ENCODE measurements at regions not wholly inside any gene's neighbourhood (a gene's known extent, or its start where the extent isn't known, plus 50 kb on each side); places are given as distances from the start of the nearest gene placed in this dataset.

DNA sequence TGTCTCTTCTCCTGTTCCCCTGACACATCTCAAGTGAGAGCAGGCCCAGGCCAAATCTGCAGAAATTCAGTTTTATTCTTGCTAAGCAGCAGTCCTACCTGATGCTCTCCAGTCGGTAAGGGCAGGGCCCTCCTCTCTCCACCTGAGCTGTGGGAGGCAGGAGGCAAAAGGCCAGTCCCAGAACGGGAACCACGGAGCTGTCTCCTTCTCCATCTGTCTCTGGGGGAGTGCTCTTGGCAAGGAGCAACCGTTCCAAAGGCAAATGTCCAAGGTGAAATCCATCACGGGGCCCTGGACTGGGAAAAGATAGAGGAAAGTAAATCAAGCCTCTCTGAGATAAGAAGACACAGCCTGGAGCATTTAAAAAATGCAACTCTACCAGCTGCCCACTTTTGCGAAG is 65.2 kb upstream of the CDON start:
- no peak for DNase-seq

DNA sequence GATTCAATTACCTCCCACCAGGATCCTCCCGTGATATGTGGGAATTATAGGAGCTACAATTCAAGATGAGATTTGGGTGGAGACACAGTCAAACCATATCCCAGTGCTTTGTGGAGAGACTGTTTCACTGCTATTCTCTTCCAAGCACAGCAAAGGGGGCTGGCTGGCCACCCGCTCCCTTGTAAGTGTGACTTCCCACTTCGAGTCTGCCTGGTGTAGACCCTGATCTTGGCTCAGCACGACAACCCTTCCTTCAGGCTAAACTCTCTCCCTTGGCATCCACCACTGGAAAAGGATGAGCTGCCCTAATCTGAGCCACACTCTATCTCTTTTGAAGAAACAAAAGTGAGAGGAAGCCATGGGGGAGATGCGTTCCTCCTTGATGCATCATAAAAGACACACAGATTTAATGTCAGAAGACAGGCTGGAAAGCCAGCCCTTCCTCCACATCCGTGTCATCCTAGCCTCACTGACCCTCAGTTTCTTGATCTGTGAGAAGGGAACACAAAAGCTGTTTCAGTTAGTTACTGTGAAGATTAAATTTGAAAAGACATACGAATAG is 64.7 kb upstream of the CDON start:
- no peak for DNase-seq

DNA sequence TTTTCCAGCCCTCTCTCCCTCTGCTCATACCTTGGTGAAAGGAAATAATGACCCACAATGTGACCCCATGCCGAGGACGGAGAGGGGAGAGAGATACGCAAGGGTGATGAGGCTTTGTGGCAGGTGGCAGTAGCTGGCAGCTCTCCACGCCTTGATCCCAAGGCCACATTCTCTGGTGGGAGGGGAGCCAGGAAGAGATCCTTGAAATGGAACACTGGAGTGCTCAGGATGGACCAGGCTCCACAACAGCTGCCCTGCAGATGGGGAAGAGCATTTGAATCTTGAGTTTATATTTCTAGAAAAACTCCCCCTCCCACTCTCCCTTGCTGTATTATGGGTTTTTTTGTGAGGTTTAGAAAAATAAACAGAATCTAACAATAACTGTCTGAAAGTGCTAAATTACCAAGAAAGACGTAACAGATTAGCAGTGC is 61.6 kb upstream of the CDON start:
- no peak for DNase-seq

DNA sequence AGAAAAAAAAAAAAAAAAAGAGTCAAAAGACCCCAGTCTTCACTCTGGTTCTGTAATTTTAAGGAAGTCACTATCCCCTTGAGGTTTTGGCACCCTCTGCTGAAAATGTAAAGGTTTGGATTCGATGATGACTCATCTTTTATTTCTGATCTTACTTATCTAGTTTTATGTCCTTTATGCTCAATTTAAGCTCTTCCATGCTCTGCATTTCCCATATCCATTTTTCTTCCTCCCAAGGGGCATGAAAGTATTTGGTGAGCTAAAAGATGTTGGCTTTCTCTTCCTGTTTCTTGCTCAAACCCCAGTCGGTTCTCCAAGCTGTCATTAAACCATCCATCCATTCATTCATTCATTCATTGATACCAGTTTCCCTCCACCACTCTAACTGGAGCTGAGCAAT is 61.0 kb upstream of the CDON start:
- no peak for DNase-seq

DNA sequence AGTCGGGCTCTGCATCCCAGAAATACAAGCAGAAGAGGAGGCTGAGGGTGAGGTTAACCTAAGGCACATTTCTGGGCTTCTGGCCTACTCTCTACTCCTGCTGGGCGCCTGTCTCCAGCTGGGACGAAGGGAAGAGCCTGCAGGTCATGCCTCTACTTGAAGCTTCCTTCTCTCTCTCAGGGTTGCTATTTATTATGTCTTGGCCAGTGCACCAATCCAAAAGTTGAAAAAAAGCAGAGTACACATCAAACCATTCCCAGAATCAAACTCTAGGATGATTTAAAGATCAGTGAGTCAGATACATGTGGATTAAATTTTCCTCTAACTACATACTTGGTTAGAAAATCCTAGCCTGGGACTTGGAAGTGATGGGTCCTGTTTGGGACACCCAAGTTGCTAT is 60.2 kb upstream of the CDON start:
- DNase-seq: no peak

DNA sequence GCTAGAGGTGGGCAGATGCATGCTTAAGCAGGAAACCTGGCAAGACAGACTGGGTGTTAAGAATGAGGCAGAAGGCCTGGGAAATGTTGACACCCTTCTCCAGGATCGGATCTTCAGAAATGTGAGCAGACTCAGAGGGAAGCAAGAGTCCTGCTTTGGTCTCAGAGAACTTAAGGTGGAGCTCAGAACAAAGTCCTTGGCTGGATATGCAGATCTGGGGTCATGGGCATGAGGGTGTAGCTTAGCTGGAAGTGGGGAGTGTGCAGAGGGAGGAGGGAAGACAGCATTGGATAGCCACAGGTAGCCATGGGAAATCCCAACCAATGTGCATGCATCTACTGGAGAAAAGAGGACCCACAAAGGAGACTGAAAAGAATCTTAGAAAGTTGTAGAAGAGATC is 58.6 kb upstream of the CDON start:
- no peak for DNase-seq

DNA sequence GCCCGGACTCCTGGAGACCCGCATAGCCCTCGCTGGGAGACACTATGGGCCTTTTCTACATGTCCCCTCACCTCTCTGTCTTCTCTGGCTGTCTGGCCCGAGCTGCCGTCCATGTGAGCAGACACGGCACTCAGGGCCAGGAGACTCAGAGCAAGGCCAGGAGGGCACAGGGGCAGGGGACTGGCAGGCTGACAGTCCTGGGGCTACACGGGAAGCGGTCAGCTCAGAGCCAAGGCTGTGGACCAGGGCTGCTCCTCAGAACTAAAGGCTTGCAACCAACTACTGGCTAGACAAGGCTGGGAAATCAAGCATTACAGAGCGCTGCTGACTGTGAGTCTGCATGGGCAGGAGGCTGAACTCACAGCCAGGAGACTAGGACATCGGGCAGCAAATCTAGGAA is 56.1 kb upstream of the CDON start:
- DNase-seq: no peak

DNA sequence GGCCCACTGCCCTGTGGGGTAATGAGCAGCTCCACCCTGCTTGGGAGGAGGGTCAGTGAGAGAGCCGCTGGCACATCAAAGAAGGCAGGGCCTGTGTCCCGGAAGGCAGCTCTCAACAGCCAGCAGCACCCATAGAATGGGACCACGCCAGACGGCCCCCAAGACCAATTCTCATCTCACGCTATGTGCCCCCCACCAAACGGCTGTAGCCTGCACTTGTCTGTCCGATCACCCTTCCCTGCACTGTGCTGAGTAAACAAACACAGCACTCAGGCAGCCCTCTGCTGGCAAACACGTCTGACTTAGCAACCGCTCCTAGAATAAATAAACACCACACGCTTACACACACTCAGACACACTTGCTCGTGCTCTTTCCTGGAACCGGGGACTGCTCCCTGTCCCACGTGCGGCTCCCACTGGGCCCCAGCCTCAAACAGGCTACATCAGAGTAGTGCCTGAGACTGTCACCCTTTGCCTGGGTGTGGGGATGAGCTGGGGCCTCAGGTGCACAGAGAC is 53.2 kb upstream of the CDON start:
- peak; percentile 71 for DNase-seq

DNA sequence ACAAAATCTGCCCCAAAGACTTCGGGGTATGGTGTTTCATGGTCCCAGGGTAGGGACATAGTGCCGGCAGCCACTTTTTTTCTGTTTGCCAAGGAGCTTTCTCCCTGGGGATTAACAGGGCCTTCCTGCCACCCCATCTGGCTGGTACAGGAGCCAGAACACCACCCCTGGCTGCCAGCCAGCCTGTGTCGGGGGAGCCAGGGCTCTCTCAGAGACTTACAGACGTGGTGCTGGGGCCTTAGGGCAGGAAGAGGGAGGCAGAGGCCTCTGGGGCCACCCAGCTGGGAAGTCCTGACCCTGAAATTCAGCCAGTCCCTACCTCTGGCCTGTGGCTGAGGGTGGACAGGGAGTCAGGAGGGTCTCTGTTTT is 52.4 kb upstream of the CDON start:
- DNase-seq: no peak

DNA sequence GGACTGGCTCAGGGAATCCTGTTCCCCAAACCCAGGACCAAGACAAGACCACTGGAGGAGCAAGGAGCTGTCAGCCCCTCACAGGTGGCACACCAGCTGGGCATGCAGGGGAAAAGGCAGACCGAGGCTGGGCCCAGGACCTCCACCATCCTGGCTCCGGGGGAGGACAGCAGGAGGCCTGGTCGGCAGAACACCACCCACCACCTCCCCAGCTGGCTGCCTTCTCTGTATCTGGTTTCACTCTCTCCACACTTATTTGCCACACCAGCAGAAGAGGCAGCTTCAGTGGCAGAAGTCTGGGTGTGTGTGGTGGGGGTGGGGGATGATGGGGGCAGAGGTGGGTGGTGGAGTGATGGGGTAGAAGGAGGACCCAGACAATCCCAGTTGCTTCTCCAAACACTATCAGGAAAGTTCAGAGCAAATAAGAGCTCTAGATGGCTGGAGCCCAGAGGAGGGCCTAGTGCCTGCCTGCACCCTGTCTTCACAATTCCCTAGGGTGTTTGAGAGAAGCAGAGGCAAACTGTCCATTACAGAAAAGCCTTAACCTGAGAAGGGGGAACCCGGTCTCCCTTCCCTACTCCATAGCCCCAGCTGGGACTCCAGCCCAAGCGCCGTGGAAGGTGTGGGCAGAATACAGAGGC is 51.9 kb upstream of the CDON start:
- no peak for DNase-seq

DNA sequence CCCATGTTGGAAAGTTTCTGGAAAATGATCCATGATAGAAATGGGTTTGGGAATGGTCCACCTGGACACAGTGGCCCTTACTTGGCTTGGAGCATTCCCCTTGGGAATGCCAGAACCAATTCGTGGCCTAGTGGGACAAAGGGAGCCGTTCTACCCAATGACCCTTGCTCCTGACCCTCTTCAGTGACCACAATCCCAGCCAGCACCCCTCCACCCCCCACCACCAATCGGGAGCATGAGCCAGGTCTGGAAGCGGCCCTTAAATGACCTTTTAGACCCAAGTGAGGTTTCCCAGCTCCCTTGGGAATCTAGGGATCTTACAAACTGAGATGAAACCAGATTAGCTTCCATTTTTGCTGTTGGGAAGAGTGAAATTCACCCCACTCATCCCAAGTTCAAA is 51.3 kb upstream of the CDON start:
- no peak for DNase-seq

DNA sequence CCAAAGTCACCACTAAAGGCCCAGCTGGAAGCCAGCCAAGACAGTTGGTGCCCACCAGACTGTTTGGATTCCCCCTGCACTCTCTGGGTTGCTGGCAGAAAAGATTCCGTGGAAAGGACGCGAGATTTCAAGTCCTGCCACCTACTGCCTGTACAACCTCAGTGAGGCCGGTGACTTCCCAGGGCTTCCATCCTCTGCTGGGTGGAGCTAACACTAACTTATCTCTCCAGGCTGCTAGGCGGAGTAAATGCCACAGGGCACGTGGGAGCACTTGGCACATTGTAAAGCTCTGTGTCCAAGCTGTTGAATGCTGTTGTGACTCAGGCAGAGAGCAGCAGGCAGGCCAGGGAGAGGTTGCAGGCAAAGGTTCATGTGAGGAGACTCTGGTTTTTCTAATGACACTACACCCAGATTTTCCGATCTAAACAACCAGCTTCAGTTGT is 50.9 kb upstream of the CDON start:
- peak; percentile 86 for DNase-seq

DNA sequence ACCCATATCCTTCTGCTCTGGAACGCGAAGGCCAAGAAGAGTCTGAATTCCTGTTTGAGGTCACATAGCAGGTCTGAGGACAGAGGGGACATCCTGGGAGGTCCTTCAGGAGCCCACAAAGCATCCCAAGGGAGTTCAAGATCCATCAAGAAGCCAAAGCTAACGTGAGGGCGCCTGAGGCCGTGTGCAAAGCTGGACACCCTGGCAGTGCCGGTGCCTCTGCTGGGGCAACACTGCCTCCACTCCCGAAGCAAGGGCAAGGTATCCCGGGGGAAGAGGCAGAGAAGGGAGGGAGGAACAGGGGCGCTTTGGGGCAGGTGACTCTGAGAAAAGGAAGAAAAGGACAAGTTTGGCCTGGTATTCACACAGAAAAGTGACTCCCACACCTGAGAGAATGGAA is 50.3 kb upstream of the CDON start:
- DNase-seq: no peak

DNA sequence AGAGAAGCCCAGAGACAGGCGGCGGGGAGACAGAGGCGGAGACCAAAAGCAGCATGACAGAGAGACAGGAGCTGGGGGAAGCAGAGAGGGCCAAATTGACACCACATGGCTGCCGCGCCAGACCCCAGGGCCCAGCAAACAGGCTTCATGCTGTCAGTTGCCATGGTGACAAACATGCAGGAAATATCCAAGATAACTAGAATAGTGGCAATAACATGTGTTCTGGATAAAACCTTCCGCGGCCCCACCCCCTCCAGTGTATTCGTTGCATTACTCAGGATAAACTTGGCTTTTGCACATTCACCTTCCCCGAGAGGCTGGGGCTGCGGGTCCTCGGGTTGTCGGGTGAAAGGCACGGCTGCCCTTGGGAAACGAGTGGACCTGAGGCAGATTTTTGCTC is 49.9 kb upstream of the CDON start:
- DNase-seq: no peak
